ENCODE measurements at regions not wholly inside any gene's neighbourhood (a gene's known extent, or its start where the extent isn't known, plus 50 kb on each side); places are given as distances from the start of the nearest gene placed in this dataset.
A peak's percentile ranks its signal among the peaks of the same experiment; 100 is the strongest.

GRCh38 chr2:160976797-160977196 is 183.4 kb upstream of the TANK start:
- no peaks in the 10 kb centered on the region for H3K4me1 ChIP-seq (ENCODE audit: control insufficient read depth in 2 of 2, insufficient read depth in 2 of 2, low read length in 2 of 2)
- Mint-ChIP-seq H3K36me3 (peaks cover 0 to 8% (median 4%) of the 10 kb centered on the region in 5 donors), H3K27ac (no peak overlapping the region), H3K9me3 (peaks cover 0 to 10% (median 6%) of the 10 kb centered on the region in 11 donors), H3K4me3 (no peak overlapping the region), H3K4me1 (peaks cover 0 to 2% (median 0%) of the 10 kb centered on the region in 7 donors), H3K27me3 (peaks cover 0 to 25% (median 4%) of the 10 kb centered on the region in 5 donors)
- intact Hi-C loops (cut with micrococcal nuclease) = no loop called here
- no peaks in the 10 kb centered on the region for H3K9me3 ChIP-seq (ENCODE audit: control insufficient read depth in 2 of 3, low read length in 3 of 3)
- no peaks in the 10 kb centered on the region for H3K36me3 ChIP-seq (ENCODE audit: control insufficient read depth in 2 of 3, insufficient read depth in 3 of 3, low read length in 3 of 3)
- no peak overlapping the region for H3K4me3 ChIP-seq (ENCODE audit: low read length)
- POLR2A ChIA-PET = no interaction called here
- ATAC-seq = no peak
- CTCF ChIA-PET = interaction anchor here (1.2 to 1.4 kb wide), 2 partner anchors 653 to 725 kb away, joined by 3 to 6 read pairs; no protein-coding TSS in a partner anchor
- H3K27me3 ChIP-seq (ENCODE audit: control insufficient read depth in 2 of 2, insufficient read depth in 2 of 2, low read length in 2 of 2) = no peaks in the 10 kb centered on the region
- no peak overlapping the region for H3K27ac ChIP-seq (ENCODE audit: low read depth, low read length)
- no peak for DNase-seq

- Mint-ChIP-seq H3K27me3 (peaks cover 0 to 25% (median 6%) of the 10 kb centered on the region in 5 donors), H3K36me3 (peaks cover 0 to 8% (median 4%) of the 10 kb centered on the region in 5 donors), H3K4me1 (peaks cover 0 to 2% (median 0%) of the 10 kb centered on the region in 7 donors), H3K9me3 (peaks cover 0 to 10% (median 6%) of the 10 kb centered on the region in 11 donors), H3K4me3 (no peak overlapping the region), H3K27ac (no peak overlapping the region)
- Histone ChIP-seq H3K9me3 (ENCODE audit: control insufficient read depth in 2 of 3, low read length in 3 of 3) (no peaks in the 10 kb centered on the region), H3K4me1 (ENCODE audit: control insufficient read depth in 2 of 2, insufficient read depth in 2 of 2, low read length in 2 of 2) (no peaks in the 10 kb centered on the region), H3K27me3 (ENCODE audit: control insufficient read depth in 2 of 2, insufficient read depth in 2 of 2, low read length in 2 of 2) (no peaks in the 10 kb centered on the region), H3K36me3 (ENCODE audit: control insufficient read depth in 2 of 3, insufficient read depth in 3 of 3, low read length in 3 of 3) (no peaks in the 10 kb centered on the region), H3K4me3 (ENCODE audit: low read length) (no peak overlapping the region), H3K27ac (ENCODE audit: low read depth, low read length) (no peak overlapping the region)
- DNase-seq (no peak), ATAC-seq (no peak)
- intact Hi-C loops (cut with micrococcal nuclease) = no loop called here
- ChIA-PET POLR2A (no interaction called here), CTCF (interaction anchor here (1.1 to 1.4 kb wide), 3 partner anchors 17 to 726 kb away, joined by 3 to 6 read pairs (median 3); no protein-coding TSS in a partner anchor)
Observed at GRCh38 chr2:160977376-160977775, 182.9 kb upstream of the TANK start.

GRCh38 chr2:160977854-160978253 is 182.4 kb upstream of the TANK start:
- Histone ChIP-seq H3K27ac (ENCODE audit: low read depth, low read length) (no peak overlapping the region), H3K4me1 (ENCODE audit: control insufficient read depth in 2 of 2, insufficient read depth in 2 of 2, low read length in 2 of 2) (no peaks in the 10 kb centered on the region), H3K27me3 (ENCODE audit: control insufficient read depth in 2 of 2, insufficient read depth in 2 of 2, low read length in 2 of 2) (no peaks in the 10 kb centered on the region), H3K36me3 (ENCODE audit: control insufficient read depth in 2 of 3, insufficient read depth in 3 of 3, low read length in 3 of 3) (no peaks in the 10 kb centered on the region), H3K4me3 (ENCODE audit: low read length) (no peak overlapping the region), H3K9me3 (ENCODE audit: control insufficient read depth in 2 of 3, low read length in 3 of 3) (no peaks in the 10 kb centered on the region)
- peaks cover 0 to 10% (median 6%) of the 10 kb centered on the region in 11 donors for H3K9me3 Mint-ChIP-seq
- peaks cover 0 to 2% (median 0%) of the 10 kb centered on the region in 7 donors for H3K4me1 Mint-ChIP-seq
- intact Hi-C loops (cut with micrococcal nuclease) = no loop called here
- CTCF ChIA-PET = interaction anchor here (1.1 to 1.4 kb wide), 3 partner anchors 17 to 726 kb away, joined by 3 to 6 read pairs (median 3); no protein-coding TSS in a partner anchor
- POLR2A ChIA-PET = no interaction called here
- H3K36me3 Mint-ChIP-seq = peaks cover 0 to 8% (median 4%) of the 10 kb centered on the region in 5 donors
- H3K4me3 Mint-ChIP-seq = no peak overlapping the region
- H3K27ac Mint-ChIP-seq = no peak overlapping the region
- peaks cover 0 to 25% (median 6%) of the 10 kb centered on the region in 5 donors for H3K27me3 Mint-ChIP-seq
- no peak for DNase-seq
- ATAC-seq = no peak

- no peak for ATAC-seq
- no peak overlapping the region for H3K27ac Mint-ChIP-seq
- DNase-seq = no peak
- POLR2A ChIA-PET = no interaction called here
- intact Hi-C loops (cut with micrococcal nuclease) = no loop called here
- Histone ChIP-seq H3K27ac (ENCODE audit: low read depth, low read length) (no peak overlapping the region), H3K4me3 (ENCODE audit: low read length) (no peak overlapping the region), H3K4me1 (ENCODE audit: control insufficient read depth in 2 of 2, insufficient read depth in 2 of 2, low read length in 2 of 2) (no peaks in the 10 kb centered on the region), H3K27me3 (ENCODE audit: control insufficient read depth in 2 of 2, insufficient read depth in 2 of 2, low read length in 2 of 2) (no peaks in the 10 kb centered on the region), H3K36me3 (ENCODE audit: control insufficient read depth in 2 of 3, insufficient read depth in 3 of 3, low read length in 3 of 3) (no peaks in the 10 kb centered on the region), H3K9me3 (ENCODE audit: control insufficient read depth in 2 of 3, low read length in 3 of 3) (no peaks in the 10 kb centered on the region)
- peaks cover 0 to 4% (median 0%) of the 10 kb centered on the region in 11 donors for H3K9me3 Mint-ChIP-seq
- peaks cover 0 to 2% (median 0%) of the 10 kb centered on the region in 7 donors for H3K4me1 Mint-ChIP-seq
- peaks cover 0 to 5% (median 0%) of the 10 kb centered on the region in 5 donors for H3K36me3 Mint-ChIP-seq
- CTCF ChIA-PET = interaction anchor here (1.1 kb wide), 1 partner anchor 13 kb away, joined by 4 read pairs; no protein-coding TSS in a partner anchor
- no peak overlapping the region for H3K4me3 Mint-ChIP-seq
- peaks cover 0 to 25% (median 6%) of the 10 kb centered on the region in 5 donors for H3K27me3 Mint-ChIP-seq
Observed at GRCh38 chr2:160984426-160985077, 175.7 kb upstream of the TANK start.

- no peaks in the 10 kb centered on the region for H3K9me3 ChIP-seq (ENCODE audit: control insufficient read depth in 2 of 3, low read length in 3 of 3)
- H3K4me3 ChIP-seq (ENCODE audit: low read length) = no peak overlapping the region
- Mint-ChIP-seq H3K9me3 (peaks cover 0 to 4% (median 0%) of the 10 kb centered on the region in 11 donors), H3K27me3 (peaks cover 0 to 23% (median 0%) of the 10 kb centered on the region in 5 donors), H3K4me1 (peaks cover 5 to 13% (median 11%) of the 10 kb centered on the region in 7 donors), H3K4me3 (no peak overlapping the region), H3K36me3 (peaks cover 0 to 5% (median 0%) of the 10 kb centered on the region in 5 donors), H3K27ac (no peak overlapping the region)
- no peak overlapping the region for H3K27ac ChIP-seq (ENCODE audit: low read depth, low read length)
- no peak for ATAC-seq
- no peaks in the 10 kb centered on the region for H3K27me3 ChIP-seq (ENCODE audit: control insufficient read depth in 2 of 2, insufficient read depth in 2 of 2, low read length in 2 of 2)
- no peaks in the 10 kb centered on the region for H3K4me1 ChIP-seq (ENCODE audit: control insufficient read depth in 2 of 2, insufficient read depth in 2 of 2, low read length in 2 of 2)
- H3K36me3 ChIP-seq (ENCODE audit: control insufficient read depth in 2 of 3, insufficient read depth in 3 of 3, low read length in 3 of 3) = no peaks in the 10 kb centered on the region
- ChIA-PET CTCF (interaction anchor here (1.0 kb wide), 1 partner anchor 637 kb away, joined by 3 read pairs; no protein-coding TSS in a partner anchor), POLR2A (no interaction called here)
- DNase-seq = no peak
- intact Hi-C loops (cut with micrococcal nuclease) = loop anchor here in 1 of 2 donors (5.0 to 10.0 kb wide), 2 partner anchors 495 to 562 kb away; partner anchors contain the start of gene RBMS1
Observed at GRCh38 chr2:160989778-160990177, 170.4 kb upstream of the TANK start.

GRCh38 chr2:160993654-160994061 is 166.6 kb upstream of the TANK start:
- no peak for ATAC-seq
- H3K27ac Mint-ChIP-seq = peak overlapping the region in 3 of 9 donors; percentile 0 to 26 (median 10)
- H3K27me3 Mint-ChIP-seq = peaks cover 0 to 18% (median 0%) of the 10 kb centered on the region in 5 donors
- H3K9me3 ChIP-seq (ENCODE audit: control insufficient read depth in 2 of 3, low read length in 3 of 3) = no peaks in the 10 kb centered on the region
- ChIA-PET POLR2A (no interaction called here), CTCF (interaction anchor here (0.5 to 6.1 kb wide), 14 partner anchors 11 to 884 kb away, joined by 3 to 52 read pairs (median 6); no protein-coding TSS in a partner anchor)
- H3K4me3 ChIP-seq (ENCODE audit: low read length) = no peak overlapping the region
- H3K9me3 Mint-ChIP-seq = no peaks in the 10 kb centered on the region
- H3K36me3 ChIP-seq (ENCODE audit: control insufficient read depth in 2 of 3, insufficient read depth in 3 of 3, low read length in 3 of 3) = no peaks in the 10 kb centered on the region
- H3K4me3 Mint-ChIP-seq = peak overlapping the region in 8 of 10 donors; percentile 10 to 76 (median 52)
- H3K4me1 ChIP-seq (ENCODE audit: control insufficient read depth in 2 of 2, insufficient read depth in 2 of 2, low read length in 2 of 2) = no peaks in the 10 kb centered on the region
- no peak for DNase-seq
- no peak overlapping the region for H3K27ac ChIP-seq (ENCODE audit: low read depth, low read length)
- intact Hi-C loops (cut with micrococcal nuclease) = loop anchor here (1.0 to 10.0 kb wide), 12 partner anchors 69 to 883 kb away; partner anchors contain the start of gene RBMS1 (in 1 of the 2)
- H3K27me3 ChIP-seq (ENCODE audit: control insufficient read depth in 2 of 2, insufficient read depth in 2 of 2, low read length in 2 of 2) = no peaks in the 10 kb centered on the region
- H3K4me1 Mint-ChIP-seq = peaks cover 5 to 13% (median 11%) of the 10 kb centered on the region in 7 donors
- H3K36me3 Mint-ChIP-seq = no peaks in the 10 kb centered on the region

Data from naive thymus-derived CD4-positive, alpha-beta T cell (primary cell).